HG03432 (cell line): ENCODE measurements at regions not wholly inside any gene's neighbourhood (a gene's known extent, or its start where the extent isn't known, plus 50 kb on each side); places are given as distances from the start of the nearest gene placed in this dataset.

Experiments
- ATAC-seq: cut with Tn5 transposase; IDR thresholded peaks from one replicate; pipeline ENCODE4 v1.9.1; 2021; ENCODE audit warnings: mild to moderate bottlenecking, moderate library complexity; ENCODE audit not compliant: unreplicated experiment

DNA sequence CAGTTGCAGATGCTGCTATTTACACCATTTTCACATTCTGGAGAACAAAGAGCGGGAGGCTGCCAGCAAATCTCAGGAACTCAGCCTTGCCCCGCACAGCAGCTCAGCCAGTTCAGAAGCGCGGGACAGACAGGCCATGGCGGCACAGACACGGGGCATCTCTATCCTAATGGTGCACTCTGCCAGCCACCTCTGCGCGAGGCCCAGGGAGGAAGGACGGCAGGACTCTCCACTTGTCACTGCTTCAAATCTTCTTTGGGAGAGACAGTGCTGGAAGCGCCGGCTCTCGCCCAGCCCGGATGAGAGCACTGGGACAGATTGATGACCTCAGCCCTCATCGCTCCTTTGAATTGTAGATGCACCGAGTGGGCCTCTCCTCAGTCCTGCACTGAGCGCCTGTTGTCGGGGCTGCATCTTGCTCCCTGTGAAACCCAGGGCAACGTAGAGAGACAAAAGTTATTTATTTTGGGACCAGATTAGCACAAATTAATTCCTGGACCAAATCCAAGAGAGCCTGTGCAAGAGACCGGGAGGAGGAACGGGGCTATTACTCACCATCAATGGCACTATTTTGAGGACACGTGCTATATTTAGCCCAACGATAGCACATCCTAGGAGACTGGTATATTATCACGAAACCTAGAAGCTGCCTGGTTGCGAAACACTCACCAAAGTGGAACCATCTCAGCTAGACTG is 211.4 kb upstream of the SMIM21 start:
- ATAC-seq = no peak

DNA sequence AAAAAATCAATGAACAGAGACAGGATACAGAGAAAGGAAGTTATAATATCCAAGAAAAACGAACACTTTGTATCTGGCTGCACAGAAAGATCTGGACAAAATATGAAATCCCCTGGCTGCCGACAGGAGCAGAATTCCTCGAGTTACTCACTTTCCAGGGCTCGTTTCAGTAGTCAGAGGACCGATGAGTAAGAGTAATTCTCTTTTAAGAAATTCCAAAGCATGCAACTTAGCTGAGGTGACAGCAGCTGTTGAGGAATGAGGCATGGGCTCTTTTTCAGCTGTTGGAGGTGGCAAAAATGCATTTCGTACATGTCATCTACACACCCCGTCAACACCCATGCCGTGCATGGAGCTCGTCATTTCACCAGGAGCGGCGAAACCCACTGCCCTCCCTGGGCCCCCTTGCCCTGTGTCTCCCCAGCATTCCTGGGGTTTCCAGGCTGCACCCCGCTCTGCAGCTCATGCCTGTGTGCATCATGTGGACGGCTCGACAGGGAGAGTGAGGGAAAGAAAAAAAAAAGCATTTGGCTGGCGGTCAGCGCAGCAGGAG is 210.8 kb upstream of the SMIM21 start:
- ATAC-seq = no peak

DNA sequence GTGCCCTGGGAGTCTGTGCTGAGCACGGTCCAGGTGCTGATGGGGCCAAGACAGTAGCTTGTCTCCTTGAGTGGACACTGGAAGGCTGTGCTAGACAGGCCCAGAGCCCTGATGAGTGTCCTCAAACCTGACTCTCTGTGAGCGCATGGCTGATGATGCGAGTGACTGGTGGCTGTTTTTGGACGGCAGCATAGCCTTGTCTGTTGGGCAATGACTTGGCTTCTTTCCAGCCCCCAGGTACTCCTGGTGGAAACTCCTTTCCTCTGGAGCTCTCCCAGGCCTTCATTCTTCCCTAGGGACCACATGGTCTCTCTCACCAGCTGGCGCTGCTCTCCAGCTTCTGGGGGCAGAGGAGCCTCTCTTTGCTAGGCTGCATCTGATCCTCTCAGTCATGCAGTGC is 207.6 kb upstream of the SMIM21 start:
- ATAC-seq = no peak

DNA sequence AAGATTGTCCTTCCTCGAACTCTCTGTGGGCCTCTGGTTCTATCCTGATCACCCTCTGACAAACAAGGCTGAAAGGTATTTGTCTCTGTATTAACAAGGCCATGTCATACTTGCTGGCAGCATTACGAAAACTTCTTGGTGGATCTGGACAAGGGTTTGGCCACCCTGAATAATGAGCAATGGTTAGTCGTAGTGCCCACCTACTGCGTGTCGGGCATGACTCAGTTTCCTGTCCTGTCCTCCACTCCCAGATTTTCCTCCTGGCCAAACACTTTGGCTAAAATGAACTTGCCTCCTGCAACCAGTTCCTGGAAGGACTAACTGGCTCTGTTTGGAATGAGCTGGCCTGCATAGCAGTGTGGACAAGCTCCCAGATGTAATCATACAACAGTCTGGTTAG is 198.5 kb upstream of the SMIM21 start:
- ATAC-seq = no peak

DNA sequence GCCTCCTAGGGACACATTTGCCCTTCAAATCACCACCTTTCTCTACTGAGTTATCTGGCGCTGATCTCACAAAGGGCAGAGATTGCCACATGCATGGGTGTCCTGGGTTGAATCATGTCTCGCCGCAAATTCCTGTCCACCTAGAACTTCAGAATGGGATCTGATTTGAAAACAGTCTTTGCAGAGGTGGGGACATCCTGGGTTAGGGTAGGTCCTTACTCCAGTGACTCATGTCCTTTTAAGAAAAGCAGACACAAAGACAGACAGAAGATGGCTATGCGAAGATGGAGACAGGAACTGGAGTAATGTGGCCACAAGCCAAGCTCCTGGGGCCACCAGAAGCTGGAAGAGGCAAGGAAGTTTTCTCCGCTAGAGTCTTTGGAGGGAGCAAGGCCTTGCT is 197.4 kb upstream of the SMIM21 start:
- no peak for ATAC-seq

DNA sequence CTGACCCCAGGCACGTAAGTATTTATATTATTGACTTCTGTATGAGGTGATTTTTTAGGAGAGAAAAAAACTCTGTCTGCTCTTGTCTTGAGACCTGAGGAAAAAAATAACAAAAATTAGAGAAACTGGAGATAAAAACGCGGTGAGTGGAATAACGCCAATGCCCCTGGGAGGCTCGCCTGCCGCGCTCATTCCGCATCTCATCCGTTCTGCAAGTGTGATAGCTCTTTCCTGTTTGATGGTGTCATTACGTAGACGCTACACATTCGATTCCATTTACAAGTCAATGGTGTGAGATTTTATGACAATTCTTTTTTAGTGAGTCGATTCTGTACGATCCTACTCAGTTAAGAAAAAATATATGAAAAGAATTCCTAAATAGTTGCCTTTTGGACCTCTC is 194.3 kb upstream of the SMIM21 start:
- no peak for ATAC-seq

DNA sequence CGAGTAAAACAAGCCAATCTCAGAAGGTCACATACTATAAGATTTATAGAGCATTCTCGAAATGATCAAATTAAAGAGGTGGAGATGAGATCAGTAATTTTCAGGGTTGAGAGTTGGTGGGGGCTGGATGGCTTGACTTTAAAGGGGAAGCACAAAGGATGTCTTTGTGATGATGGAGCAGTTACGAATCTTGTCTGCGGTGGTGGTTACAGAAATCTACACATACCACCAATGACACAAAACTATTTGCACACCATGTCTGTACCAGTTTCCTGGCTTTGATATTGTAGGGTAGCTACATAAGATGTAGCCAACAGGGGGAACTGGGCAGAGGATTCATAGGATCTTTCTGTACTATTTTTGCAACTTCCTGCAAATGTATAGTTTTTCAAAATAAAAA is 190.6 kb upstream of the SMIM21 start:
- no peak for ATAC-seq

DNA sequence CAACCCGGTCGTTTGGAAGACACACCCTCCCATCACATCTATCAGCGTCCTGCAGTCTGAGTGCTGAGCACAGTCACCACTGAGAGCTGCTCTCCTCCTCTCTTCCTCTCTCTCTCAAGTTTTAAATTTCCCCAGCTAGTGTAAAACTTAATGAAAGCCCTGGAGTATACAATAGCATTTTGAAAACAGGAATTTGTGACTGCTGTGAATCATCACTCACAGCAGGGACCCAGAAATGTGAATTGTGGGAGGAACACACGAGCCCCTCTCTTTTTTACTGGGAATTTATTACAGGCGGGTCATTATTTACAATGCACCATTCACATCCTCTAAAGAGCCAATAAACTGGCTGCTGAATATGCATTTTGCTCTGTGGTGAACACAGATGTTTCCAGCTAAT is 185.0 kb upstream of the SMIM21 start:
- ATAC-seq = no peak

DNA sequence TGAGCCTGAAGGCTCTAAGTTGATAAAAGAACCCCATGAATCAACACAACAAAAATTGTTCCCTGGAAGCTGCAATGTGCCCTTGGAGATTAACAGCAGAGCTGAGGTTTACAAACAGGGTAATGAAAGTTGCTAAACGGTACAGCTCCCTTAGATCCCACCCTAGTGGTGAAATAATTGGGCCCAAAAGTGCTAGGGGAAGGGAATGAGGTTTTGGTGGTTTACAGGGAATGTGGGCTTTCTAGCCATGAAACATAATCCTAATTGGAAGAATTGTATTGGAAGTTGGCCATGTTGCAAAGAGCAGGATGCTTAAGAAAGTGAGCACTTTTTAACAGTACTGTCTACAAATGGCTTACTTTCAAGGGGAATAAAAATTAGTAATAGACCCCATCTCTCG is 180.2 kb upstream of the SMIM21 start:
- ATAC-seq = no peak

DNA sequence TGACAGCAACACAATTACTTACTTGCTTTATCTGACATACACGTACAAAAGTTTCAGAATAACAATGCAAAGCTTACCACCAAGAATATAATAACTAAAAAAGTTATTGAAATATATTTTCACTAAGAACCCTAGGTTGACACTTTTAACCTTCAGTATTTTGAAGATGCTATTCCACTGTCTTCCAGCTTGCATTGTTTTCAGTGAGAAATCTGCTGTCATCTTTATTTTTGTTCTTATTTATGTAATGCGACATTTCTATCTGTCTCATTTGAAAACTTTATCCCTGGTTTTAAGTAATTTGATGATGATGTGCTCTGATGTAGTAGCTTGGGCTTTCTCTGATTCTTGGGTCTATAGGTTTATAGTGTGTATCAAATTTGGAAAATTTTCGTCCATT is 165.0 kb upstream of the SMIM21 start:
- ATAC-seq = no peak

DNA sequence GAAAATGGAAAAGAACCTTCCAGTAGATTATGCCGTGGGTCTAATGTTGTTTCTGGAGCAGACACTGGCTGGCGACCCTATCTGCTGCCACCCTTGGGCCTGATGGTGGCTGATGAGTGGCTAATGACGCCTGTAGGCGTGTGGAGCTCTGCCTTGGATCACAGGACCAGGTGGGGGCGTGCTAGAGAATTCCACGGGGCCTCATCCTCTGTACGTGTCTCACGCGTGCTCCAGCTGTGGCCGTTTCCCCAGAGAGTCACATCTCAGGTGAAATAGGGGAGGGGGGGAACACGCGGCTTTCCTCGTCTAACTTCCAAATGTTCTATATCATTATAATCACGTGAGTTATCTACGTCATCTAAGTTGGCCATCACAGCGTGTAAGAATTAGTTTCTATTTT is 160.9 kb upstream of the SMIM21 start:
- ATAC-seq = no peak

DNA sequence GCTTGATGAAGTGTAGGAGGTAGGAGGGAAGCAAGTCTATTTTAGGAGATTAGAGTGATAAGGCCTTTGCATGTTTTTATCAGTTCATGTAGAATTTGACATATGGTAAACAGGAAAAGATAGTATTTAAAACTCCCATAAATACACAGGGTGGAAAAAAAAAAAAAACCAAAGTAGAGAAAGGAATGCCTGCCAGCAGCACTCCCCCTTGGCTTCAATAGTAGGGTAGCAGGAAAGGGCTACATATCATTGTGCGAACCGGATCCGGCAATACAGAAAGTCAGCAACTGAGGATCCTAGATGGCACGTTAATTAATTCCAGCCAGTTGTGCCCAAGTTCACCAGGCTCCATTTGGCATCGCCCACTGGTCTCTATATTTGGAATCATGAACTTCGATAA is 159.6 kb upstream of the SMIM21 start:
- ATAC-seq = no peak

DNA sequence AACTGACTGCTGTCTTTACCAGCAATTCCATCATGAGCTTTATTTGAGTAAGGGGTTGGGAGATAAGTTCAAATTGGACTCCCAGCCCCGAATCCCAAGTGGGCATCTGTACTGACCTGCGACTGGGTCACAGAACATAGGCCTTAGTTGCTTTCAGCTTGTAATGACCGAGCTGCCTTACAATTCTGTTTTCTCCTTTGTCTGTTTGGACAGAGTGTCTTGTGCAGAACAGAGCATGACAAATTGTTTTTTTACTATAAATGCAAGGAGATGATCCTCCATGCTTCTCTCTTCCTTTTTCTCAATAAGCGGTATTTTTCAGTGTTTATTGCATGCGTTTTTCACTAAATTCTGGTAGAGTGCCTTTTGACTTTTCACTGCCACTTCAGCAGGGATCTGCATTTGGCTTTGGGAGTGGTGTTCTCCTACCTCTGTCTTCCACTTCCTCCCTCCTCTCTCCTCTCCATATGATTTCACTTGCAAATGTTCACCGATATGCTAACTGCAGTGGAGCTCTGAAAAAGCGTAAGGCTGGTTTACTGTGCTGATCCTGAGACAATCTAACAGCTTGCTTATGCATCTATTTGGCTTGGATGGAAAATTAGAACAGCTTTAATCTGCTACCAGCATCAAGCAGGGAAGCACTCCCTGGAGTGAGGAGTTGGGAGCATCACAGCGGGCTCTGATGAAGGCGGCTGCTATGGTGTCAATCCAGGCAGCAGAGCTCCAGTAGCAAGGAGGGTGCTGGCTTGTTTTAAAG is 158.8 kb upstream of the SMIM21 start:
- no peak for ATAC-seq

DNA sequence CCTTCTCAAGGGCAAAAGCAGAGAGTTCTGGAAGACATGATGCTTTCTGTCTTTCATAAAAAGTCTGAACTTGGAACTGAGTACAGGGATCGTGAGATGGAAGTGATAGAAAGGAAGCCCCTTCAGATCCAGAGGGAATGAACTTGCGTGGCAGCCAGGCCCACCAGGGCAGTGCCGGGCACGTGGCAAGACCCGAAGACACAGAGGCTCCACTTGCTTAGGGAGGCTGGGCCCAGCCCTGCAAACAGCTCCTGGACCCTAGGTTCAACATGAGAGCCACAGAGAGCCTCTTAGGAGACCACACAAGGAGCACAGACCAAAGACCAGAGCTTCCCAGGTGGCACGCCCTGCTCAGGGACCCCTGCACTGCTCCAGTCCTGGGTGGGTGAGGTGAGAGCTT is 155.4 kb upstream of the SMIM21 start:
- no peak for ATAC-seq

DNA sequence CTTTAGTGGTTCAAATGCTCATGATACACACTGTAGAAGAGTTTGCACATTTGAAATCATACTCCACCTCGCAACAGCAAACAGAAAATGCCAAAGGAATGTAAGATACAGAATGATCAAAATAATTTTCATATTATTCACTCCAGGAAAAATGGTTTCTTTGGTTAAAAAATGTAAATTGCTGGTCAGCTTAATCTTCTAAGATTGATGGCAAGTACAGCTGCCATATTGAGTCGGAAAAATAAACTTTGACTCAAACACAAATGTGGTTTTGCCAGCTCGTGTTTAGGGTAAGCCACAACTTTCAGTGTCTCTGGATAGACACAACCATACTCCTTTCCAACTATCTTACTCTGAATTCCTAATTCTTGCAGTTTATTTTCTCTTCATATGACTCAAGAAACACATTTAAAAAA is 154.9 kb upstream of the SMIM21 start:
- ATAC-seq = no peak

DNA sequence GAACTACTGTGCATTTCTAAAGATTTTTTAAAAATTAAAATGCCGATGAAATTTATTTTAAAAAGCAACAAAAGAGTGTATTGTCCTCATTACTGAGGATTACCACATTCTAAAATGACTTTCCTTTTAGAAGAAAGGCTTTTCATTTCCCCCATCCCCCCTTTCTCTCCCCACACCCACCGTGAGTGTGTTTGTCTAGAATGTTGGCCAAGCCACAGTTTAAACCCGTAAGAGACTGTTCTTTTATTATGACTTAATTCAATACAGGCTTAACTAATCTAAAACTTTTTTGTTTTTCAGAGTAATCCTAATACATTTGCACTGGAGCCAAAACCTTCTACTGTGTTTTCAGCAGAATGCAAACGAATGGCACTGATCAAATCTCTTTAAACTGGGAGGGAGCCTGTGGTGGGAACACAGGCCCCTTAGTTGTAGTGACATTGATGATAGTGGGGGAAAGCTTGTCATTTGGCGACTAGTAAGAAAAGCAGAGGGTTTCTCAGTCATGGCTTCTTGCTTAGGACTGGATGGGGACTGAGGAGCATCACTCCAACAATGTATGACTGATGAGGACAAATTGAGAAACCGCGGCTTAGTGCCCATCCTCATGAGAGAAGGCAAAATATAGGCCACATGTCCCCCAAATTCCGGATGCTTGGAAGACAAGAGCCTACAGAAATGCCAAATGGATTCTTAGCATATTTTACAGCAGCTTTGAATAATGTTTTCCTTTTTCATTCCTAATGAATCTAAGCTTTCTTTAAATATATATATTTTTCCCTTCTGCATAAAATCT is 154.0 kb upstream of the SMIM21 start:
- no peak for ATAC-seq

DNA sequence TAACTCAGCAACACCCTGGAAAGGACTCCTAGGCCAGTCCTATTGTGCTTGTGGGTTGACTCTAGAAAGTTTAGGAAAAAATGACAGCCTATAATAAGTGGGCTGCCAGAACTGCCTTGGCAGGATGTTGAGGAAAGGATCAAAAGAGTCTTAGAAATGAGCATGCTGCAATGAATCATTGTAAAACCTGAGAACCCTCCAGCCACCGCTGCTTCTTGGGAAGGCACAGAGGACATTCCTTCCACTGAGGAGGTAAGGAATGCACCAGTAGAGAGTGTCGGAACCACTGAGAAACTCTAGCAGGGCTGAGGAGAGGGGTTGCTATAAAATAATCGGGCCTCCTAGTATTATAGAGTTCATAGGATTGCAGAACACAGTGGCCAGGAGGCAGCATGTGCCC is 146.7 kb upstream of the SMIM21 start:
- no peak for ATAC-seq

DNA sequence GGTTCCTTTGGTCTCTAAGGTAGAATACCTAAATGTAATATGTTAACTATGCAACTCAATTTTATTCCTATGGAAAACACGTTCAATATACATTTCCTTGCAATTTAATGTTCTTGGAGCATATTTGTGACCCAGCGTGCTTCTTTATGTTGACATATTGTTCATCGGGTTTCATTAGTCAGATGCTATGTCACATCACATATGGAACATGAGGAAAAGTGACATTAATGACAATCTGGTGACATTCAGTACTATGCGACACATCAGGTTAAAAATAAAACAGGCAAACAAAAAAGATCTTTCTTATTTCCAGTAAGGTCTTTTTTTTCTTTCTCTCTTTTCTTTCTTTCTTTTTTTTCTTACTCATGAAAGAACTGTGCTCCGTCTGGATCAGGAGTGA is 135.6 kb upstream of the SMIM21 start:
- ATAC-seq = no peak

DNA sequence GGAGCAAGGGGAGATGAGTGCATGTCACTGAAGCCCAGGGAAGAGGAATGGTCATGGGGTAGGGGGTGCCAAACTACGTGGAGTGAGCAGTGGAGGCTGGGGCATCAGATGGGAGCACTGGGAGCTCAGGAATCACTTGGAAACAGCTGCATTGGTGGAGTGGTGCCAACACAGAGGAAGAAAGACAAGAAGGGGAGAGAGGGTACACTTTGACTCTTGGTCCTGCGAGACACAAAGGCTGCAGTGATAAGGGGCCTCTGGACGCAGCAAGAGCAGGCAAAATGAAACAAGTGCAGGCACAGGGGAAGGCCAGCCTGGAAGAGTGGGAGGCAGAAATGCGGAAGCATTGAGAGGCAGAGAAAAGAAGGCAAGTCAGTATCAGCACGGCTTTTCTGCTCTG is 134.7 kb upstream of the SMIM21 start:
- no peak for ATAC-seq

DNA sequence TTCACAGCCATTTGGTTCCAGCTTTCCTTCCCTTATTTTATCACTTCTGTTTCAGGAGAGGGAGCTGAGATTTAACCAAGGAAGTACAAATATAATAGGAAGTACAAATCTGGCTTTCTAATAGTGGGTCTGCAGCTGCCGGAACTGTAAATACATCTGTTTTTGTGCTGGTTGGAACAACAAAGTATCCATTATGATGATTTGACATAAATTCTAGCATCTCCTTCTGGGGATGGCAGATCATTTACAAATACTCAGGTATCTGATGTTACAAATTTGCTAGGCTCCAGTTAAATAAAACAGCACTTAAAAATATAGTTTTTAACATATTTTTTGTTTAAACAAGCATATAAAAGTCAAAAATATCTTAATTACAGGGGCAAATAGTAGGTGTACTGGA is 131.3 kb upstream of the SMIM21 start:
- no peak for ATAC-seq

DNA sequence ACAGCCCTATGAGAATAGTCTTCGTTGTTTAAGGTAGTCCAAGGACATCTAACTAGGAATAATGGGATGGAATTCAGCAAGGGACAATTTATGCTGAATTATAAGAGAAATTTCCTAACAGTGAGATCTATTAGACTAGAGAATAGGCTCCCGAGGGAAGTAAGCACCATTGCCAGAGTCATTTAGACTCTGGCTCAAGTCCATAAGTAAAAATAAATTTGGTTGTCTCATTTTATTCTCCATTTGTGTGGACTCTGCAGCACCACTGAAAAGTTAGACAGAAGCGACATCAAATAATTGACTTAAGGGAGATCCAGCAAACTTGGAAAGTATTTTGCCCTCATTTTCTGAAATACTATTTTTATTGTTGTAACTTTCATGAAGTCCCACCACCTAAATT is 129.3 kb upstream of the SMIM21 start:
- no peak for ATAC-seq
